ENCODE measurements at regions not wholly inside any gene's neighbourhood (a gene's known extent, or its start where the extent isn't known, plus 50 kb on each side); places are given as distances from the start of the nearest gene placed in this dataset.

- TF ChIP-seq EZH2phosphoT487 (conservative IDR thresholded peaks at IDR 0.05; ENCODE audit: low read length) (no peak), CTCF (IDR thresholded peaks at IDR 0.05; ENCODE audit: insufficient read depth, low read length, poor library complexity, severe bottlenecking) (no peak)
These were observed 170.6 kb downstream of the TEX29 start for GRCh38 chr13:111491021-111491420.
